CD4-positive, alpha-beta T cell treated with Interleukin-21 for 1 hour (primary cell): ENCODE measurements at regions not wholly inside any gene's neighbourhood (a gene's known extent, or its start where the extent isn't known, plus 50 kb on each side); places are given as distances from the start of the nearest gene placed in this dataset.

Source experiments
- DNase-seq: peaks from one replicate; pipeline ENCODE4 v3.0.0-alpha.2; 2020

- DNase-seq = no peak
Measured at GRCh38 chr15:52858782-52859176, 68.6 kb upstream of the ONECUT1 start.

GRCh38 chr15:52857937-52858781 lies 68.0 kb upstream of the ONECUT1 start:
- no peak for DNase-seq

- DNase-seq = no peak
Measured at GRCh38 chr15:52857471-52857870, 67.3 kb upstream of the ONECUT1 start.

- no peak for DNase-seq
Measured at GRCh38 chr15:52856286-52856685, 66.2 kb upstream of the ONECUT1 start.

- no peak for DNase-seq
Measured at GRCh38 chr15:52855157-52855556, 65.0 kb upstream of the ONECUT1 start.

GRCh38 chr15:52844823-52845222 lies 54.7 kb upstream of the ONECUT1 start:
- DNase-seq = no peak
